Breast epithelium (tissue), 3 donors: ENCODE measurements at regions not wholly inside any gene's neighbourhood (a gene's known extent, or its start where the extent isn't known, plus 50 kb on each side); places are given as distances from the start of the nearest gene placed in this dataset.

Experiments used
- POLR2A ChIP-seq: fragments of 450-650 bp; IDR thresholded peaks from one replicate; pipeline ENCODE4 v1.6.1; 2016; ENCODE audit warnings: antibody characterized with exemption, mild to moderate bottlenecking, moderate library complexity
- POLR2AphosphoS5 ChIP-seq, 3 donors: sonication (generic); formaldehyde crosslinking; IDR thresholded peaks; one replicate each; pipeline ENCODE4 v1.6.1; 2017; ENCODE audit warnings: antibody characterized with exemption in 3 of 3
- TF ChIP-seq, protein P1 (sequence below), 3 donors: fragments of 450-650 bp; IDR thresholded peaks; one replicate each; pipeline ENCODE4 v1.5.1; 2016 to 2017; ENCODE audit warnings: antibody characterized with exemption in 3 of 3, mild to moderate bottlenecking in 3 of 3, moderate library complexity in 3 of 3

GRCh38 chr1:57968321-57968720, 544.5 kb upstream of the DAB1 start:
- TF ChIP-seq POLR2A (no peak), POLR2AphosphoS5 (IDR thresholded peaks at IDR 0.05) (no peak)
- TF ChIP-seq, protein P1, sequence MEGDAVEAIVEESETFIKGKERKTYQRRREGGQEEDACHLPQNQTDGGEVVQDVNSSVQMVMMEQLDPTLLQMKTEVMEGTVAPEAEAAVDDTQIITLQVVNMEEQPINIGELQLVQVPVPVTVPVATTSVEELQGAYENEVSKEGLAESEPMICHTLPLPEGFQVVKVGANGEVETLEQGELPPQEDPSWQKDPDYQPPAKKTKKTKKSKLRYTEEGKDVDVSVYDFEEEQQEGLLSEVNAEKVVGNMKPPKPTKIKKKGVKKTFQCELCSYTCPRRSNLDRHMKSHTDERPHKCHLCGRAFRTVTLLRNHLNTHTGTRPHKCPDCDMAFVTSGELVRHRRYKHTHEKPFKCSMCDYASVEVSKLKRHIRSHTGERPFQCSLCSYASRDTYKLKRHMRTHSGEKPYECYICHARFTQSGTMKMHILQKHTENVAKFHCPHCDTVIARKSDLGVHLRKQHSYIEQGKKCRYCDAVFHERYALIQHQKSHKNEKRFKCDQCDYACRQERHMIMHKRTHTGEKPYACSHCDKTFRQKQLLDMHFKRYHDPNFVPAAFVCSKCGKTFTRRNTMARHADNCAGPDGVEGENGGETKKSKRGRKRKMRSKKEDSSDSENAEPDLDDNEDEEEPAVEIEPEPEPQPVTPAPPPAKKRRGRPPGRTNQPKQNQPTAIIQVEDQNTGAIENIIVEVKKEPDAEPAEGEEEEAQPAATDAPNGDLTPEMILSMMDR (IDR thresholded peaks at IDR 0.05), result no peak
